ENCODE measurements at regions not wholly inside any gene's neighbourhood (a gene's known extent, or its start where the extent isn't known, plus 50 kb on each side); places are given as distances from the start of the nearest gene placed in this dataset.

GRCh38 chr6:113636357-113636824 is 220.8 kb upstream of the MARCKS start:
- DNase-seq = no peak

GRCh38 chr6:113640051-113640450 is 217.1 kb upstream of the MARCKS start:
- no peak for DNase-seq

GRCh38 chr6:113642001-113642713 is 215.0 kb upstream of the MARCKS start:
- no peak for DNase-seq

- DNase-seq = no peak
These were observed 214.3 kb upstream of the MARCKS start for GRCh38 chr6:113642714-113643406.

- no peak for DNase-seq
These were observed 213.8 kb upstream of the MARCKS start for GRCh38 chr6:113643407-113643770.

GRCh38 chr6:113644861-113645575 is 212.1 kb upstream of the MARCKS start:
- DNase-seq = no peak

- no peak for DNase-seq
These were observed 211.6 kb upstream of the MARCKS start for GRCh38 chr6:113645576-113645970.

GRCh38 chr6:113645986-113646385 is 211.2 kb upstream of the MARCKS start:
- DNase-seq = no peak

- no peak for DNase-seq
These were observed 210.4 kb upstream of the MARCKS start for GRCh38 chr6:113646701-113647100.

- DNase-seq = no peak
These were observed 209.8 kb upstream of the MARCKS start for GRCh38 chr6:113647143-113647889.

GRCh38 chr6:113648698-113649097 is 208.4 kb upstream of the MARCKS start:
- DNase-seq = no peak

- no peak for DNase-seq
These were observed 207.9 kb upstream of the MARCKS start for GRCh38 chr6:113649276-113649675.

GRCh38 chr6:113649880-113650609 is 207.1 kb upstream of the MARCKS start:
- no peak for DNase-seq

- DNase-seq = no peak
These were observed 206.6 kb upstream of the MARCKS start for GRCh38 chr6:113650610-113650979.

- no peak for DNase-seq
These were observed 206.0 kb upstream of the MARCKS start for GRCh38 chr6:113651120-113651519.

- no peak for DNase-seq
These were observed 205.2 kb upstream of the MARCKS start for GRCh38 chr6:113651920-113652319.

- DNase-seq = no peak
These were observed 203.9 kb upstream of the MARCKS start for GRCh38 chr6:113653275-113653674.

- DNase-seq = no peak
These were observed 202.7 kb upstream of the MARCKS start for GRCh38 chr6:113654396-113654795.

- no peak for DNase-seq
These were observed 201.4 kb upstream of the MARCKS start for GRCh38 chr6:113655761-113656160.

GRCh38 chr6:113659762-113660404 is 197.3 kb upstream of the MARCKS start:
- DNase-seq = no peak

- no peak for DNase-seq
These were observed 196.3 kb upstream of the MARCKS start for GRCh38 chr6:113660819-113661218.

GRCh38 chr6:113662093-113662665 is 195.0 kb upstream of the MARCKS start:
- no peak for DNase-seq
